ENCODE measurements at regions not wholly inside any gene's neighbourhood (a gene's known extent, or its start where the extent isn't known, plus 50 kb on each side); places are given as distances from the start of the nearest gene placed in this dataset.

DNA sequence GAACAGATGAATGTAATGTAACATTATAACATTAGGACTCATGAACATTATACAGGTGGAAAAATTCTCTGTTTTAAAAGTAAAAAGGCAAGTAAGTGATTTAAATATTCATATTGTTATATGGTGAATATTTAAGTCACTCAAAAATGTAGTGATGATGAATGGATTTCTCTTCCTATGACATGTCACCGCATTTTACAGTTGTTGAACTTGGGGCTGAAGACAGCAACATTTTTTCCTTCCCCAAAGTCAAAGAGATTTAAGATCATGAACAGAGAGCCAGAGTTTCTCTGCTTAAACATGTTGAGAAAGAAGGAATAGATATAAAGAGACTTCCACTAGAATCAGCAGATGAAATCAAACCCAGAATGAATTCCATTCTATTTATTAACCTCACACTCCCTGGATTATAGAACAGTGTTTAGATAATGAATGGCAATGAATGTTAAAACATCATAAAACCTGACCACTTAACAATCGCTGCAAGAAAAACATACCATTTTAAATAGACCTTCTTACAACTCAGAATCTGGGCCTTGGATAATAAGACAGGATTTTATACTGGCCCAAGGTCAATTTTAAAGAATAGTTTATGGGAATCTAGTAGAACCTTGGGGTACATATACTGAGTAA is 163.6 kb upstream of the SIX2 start:
- no peak for TF ChIP-seq EP300 (IDR thresholded peaks at IDR 0.05)
- TF ChIP-seq POLR2A (IDR thresholded peaks at IDR 0.05) = no peak

Data from suprapubic skin (tissue), 2 donors.